ENCODE measurements at regions not wholly inside any gene's neighbourhood (a gene's known extent, or its start where the extent isn't known, plus 50 kb on each side); places are given as distances from the start of the nearest gene placed in this dataset.

DNA sequence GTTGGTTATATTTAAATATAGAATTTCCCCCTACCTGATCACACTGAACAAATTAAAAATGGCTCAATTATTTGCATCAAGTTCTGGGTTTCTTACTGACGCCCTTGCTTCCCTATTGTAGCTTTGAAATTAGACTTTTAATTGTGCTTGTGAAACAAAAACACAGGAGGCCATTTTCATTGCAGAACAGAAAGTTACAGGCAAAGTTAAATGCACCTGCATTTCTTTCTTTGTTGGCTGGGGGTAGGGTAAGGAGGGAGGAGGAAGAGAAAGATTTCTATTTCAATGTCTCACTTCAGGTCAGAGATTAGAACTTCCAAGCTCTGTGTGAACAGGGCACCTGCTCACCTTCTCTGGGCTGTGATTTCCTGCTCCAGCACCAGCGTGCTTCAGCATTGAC lies 199.6 kb downstream of the BCL11A start:
- TF ChIP-seq, protein P1, sequence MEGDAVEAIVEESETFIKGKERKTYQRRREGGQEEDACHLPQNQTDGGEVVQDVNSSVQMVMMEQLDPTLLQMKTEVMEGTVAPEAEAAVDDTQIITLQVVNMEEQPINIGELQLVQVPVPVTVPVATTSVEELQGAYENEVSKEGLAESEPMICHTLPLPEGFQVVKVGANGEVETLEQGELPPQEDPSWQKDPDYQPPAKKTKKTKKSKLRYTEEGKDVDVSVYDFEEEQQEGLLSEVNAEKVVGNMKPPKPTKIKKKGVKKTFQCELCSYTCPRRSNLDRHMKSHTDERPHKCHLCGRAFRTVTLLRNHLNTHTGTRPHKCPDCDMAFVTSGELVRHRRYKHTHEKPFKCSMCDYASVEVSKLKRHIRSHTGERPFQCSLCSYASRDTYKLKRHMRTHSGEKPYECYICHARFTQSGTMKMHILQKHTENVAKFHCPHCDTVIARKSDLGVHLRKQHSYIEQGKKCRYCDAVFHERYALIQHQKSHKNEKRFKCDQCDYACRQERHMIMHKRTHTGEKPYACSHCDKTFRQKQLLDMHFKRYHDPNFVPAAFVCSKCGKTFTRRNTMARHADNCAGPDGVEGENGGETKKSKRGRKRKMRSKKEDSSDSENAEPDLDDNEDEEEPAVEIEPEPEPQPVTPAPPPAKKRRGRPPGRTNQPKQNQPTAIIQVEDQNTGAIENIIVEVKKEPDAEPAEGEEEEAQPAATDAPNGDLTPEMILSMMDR (IDR thresholded peaks at IDR 0.05; ENCODE audit: low read depth, low read length): no peak
- TF ChIP-seq EZH2phosphoT487 (IDR thresholded peaks at IDR 0.05; ENCODE audit: low read depth): no peak

All from OCI-LY3 (cell line).